HG02852 (cell line): ENCODE measurements at regions not wholly inside any gene's neighbourhood (a gene's known extent, or its start where the extent isn't known, plus 50 kb on each side); places are given as distances from the start of the nearest gene placed in this dataset.

Source experiments
- ATAC-seq: cut with Tn5 transposase; IDR thresholded peaks from one replicate; pipeline ENCODE4 v1.9.1; 2021; ENCODE audit warnings: mild to moderate bottlenecking, moderate library complexity; ENCODE audit not compliant: unreplicated experiment

DNA sequence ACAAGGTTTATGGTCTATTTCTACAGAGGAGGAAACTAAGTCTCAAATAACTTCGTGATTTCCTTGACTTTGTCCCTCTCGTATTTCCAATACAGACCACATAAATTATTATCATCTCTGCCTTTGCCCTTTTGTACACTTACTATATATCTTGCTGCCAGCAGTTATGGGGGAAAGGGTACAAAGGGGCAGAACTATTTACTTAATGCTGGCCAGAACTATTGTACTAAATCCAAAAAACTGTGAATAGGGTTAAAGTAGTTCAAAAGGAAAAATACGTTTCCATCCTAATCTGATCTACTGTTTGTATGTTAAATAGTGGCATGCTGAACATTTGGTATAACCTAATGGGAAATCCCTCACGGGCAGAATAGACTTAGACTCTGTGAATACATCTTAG, 537.3 kb upstream of the SEMA6D start:
- no peak for ATAC-seq

- ATAC-seq = no peak
Observed at GRCh38 chr15:47182818-47183217, 534.5 kb upstream of the SEMA6D start.

DNA sequence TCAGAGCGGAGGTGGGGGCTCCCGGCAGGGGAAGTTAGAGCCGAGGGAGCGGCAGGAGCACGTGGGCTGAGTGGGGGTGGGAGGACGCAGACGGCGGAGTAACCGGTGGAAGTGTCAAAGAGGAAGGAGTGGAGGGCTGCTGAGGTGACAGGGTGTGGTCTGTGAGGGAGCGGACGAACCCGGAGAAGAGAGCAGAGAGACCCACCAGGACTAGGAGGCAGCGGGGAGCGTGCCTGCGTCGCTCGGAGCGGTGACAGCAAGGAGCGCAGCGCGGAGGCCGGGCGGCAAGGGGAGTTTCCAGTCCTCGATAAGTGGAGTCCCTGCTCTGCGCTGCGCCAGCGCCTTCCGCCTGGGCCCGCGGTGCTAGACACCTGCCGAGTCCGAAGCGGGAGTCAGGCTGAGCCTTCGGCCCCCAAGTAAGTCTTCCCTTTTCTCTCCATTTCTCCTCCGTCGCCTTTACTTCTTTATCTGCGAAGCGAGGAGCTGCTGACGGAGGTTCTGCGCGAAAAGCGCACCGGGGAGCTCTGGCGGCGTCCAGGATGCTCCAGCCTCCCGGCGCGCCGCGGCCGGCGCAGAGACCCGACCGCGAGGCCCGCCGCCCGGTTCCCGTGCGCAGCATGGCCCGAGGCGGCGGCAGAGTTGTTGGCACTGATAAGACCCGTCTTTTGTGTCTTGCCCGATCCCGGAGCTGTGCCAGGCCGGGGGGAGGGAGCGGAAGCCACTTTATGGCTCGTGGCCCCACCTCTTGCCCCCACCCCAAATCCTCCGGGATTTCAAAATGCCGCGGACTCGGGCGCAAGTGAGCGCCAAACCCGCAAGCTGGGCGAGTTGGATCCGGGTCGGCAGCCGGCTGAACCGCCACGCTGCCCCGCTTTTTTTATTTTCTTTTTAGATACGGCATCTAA, 533.0 kb upstream of the SEMA6D start:
- ATAC-seq = no peak

GRCh38 chr15:47184908-47185801, 532.1 kb upstream of the SEMA6D start:
- ATAC-seq = no peak

DNA sequence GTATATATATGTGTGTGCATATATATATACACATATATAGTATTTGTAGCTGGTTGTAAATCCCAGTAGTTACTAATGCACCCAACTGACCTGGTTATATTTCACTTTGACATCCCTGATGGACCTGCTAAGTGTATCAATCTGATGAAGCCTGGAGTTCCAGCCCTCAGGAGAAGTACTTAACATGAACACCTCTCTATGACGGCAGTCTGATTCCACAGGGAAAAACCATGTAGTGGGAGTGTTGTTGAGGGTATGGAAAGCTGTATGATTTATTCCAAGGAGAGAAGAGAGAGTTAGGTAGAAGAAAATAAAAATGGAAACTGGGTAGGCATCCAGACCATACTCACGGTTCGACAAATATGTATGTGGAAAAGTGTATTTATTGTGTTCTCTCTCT, 531.2 kb upstream of the SEMA6D start:
- no peak for ATAC-seq

DNA sequence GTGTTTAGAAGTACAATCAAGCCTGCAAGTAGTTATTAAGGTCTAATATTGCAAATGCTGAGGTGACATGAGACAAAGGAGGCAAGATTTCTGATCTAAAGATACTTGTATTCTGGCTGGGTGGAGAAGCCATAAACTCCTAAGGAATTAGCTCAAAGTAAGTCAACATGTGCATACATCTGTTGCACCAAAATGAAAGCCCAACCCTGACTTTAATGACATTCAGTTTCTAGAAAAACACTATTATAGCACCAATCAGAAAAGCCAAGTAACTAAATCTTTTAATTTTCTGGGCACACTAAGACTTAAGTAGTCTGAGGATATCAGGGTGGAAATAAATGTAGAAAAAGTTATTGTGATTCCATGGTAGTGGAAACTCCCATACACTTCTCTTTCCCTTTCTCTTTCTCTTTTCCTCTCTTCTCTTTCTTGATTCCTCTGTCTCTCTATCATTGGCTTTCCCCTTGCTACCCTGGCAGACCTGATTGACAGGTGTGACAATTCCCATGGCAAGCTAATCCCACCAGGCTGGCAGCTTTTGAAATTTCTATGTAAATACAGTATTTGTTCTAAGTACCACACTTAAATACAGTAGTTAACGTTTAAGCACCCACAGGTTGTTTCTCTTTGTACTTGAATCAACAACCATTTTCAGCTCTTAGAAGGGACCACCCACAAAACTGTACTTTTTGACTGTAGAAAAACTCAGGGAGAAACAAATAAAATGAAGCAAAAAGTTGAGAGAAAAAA, 528.4 kb upstream of the SEMA6D start:
- no peak for ATAC-seq

GRCh38 chr15:47194718-47195117, 522.6 kb upstream of the SEMA6D start:
- ATAC-seq = no peak

- ATAC-seq = peak; percentile 98
Observed at GRCh38 chr15:47196048-47196447, 521.3 kb upstream of the SEMA6D start.

DNA sequence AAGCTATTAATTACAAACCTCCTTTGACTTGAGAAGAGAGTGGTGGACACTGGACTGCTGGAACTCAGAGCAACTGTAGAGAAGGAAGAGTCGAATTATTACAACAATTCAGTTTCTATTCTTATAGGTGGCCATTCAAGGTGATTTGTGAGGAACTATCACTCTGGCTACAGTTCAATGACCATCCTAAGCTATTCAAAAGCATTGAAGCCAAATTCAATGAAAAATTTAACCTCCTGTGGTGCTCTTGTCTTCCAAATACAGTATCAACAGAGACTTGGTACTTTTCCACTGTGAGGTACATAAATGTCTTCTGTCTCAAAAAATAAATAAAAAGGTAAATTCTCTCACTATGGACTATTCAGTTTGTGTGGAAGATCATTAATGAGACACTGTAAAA, 513.3 kb upstream of the SEMA6D start:
- no peak for ATAC-seq

DNA sequence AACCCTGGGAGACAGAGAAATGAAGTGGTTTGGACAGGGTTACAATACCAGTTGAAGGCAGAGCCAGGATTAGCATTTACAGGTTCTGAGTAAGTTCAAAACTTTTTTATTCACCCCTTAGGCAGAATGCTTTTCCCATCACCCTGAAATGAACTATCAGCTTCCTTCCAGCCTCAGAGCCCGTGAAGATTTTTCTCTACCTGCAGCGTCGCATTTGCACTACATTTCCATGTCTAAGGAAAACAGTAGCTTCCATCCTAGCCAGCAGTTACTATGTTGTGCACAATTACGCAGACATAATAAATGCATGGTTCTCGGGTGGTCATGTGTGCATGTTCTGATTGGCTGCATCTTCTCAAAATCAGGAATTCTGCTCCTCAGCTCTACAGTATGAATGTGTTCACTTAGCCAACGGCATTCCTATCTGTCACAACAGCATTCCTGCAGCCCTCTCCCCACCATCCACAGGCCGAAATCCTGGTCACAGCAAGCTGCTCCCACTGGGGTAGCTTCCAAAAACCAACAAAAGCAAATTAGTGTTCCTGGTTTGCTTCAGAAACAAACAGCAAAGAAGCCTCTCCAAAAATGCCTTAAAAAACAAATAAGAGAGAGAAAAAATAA, 510.8 kb upstream of the SEMA6D start:
- no peak for ATAC-seq

- no peak for ATAC-seq
Observed at GRCh38 chr15:47209591-47209990, 507.7 kb upstream of the SEMA6D start.

DNA sequence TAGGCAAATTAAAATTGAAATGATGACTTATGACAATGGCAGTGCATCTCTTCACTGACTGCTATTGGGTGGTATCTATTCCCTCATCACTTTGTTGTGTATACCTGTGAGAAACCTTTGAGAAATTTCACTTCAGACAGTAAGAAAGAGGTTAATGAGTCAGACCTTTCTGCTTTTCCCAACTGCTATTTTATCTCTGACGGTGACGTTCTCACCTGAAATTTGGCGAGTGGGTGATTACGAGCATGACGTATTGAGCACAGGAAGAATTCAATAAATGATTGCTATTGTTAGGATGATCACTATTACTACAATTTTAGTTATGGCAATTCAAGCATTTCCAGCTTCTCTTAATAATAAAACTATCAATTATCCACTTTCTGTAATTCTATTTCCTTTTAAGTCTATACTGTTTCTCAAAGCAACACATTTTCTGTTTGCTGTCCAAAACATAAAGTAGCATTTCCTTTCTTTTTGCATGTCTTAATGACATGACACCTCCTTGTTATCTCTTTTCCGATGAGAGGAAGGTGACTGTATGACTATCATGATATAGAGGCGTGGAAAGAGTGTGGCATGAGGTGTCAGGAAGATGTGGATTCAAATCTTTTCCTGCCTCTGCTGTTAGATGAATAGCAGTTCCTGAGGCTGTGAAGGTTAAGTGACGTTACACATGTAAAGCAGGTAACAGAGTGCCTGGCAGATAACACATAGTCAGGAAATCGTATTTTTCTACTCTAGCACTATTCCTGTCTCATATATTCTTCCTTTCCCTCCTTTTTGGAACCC, 504.9 kb upstream of the SEMA6D start:
- ATAC-seq = no peak

- no peak for ATAC-seq
Observed at GRCh38 chr15:47213883-47214282, 503.4 kb upstream of the SEMA6D start.

DNA sequence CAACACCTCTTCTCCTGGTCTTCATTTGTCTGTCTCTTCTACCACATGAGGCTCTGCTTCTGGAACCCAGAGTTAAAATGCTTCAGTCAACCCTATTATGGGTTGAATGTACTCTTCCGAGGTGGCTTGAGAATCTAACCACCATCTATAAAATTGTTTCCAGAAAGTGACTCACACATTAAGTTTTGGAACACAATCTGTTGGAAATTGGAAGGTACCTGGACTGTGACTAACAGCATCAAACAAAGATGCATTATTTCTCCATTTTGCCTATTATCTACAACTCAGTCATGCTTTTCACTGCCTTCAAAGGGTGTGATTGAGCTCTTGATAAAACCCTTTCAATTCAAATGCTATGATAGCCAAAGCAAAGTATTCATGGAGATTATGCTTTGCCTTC, 499.0 kb upstream of the SEMA6D start:
- ATAC-seq = no peak

DNA sequence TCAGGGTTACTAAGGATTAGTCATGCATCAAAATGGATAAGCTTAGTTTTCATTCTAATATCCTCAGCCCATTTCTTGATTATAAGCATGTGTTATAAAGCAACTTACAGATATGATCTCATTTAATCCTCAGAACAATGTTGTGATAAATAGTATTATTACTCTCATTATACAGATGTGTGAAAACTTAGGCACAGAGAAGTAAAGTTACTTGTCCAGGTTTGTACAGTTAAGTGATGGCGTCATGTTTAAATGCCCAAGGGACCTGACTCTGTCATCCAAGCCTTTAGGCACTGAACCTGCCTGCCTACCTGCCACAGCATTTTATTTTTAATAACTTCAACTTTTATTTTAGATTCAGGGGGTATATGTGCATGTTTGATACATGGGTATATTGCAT, 472.9 kb upstream of the SEMA6D start:
- no peak for ATAC-seq

- no peak for ATAC-seq
Observed at GRCh38 chr15:47246317-47246716, 471.0 kb upstream of the SEMA6D start.

GRCh38 chr15:47258521-47258920, 458.8 kb upstream of the SEMA6D start:
- ATAC-seq = no peak

DNA sequence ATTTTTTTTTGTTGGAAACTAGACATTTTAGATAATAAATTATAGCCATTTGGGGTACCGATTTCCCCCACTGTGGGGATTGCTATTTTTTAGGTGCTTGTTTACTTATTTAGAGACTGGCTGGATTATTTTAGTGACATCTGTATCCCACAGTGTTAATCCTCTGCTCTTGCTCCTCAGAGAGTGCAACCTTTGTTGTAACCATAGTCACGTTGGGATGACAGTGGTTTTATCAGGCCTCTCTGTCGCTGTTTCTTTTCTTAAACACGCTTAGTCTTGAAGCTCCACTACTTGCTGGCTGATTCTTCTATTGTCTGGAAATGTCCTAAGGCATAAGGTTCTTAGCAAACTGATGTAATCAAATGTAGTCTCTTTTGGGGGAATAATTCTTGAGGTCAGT, 451.6 kb upstream of the SEMA6D start:
- ATAC-seq = no peak

DNA sequence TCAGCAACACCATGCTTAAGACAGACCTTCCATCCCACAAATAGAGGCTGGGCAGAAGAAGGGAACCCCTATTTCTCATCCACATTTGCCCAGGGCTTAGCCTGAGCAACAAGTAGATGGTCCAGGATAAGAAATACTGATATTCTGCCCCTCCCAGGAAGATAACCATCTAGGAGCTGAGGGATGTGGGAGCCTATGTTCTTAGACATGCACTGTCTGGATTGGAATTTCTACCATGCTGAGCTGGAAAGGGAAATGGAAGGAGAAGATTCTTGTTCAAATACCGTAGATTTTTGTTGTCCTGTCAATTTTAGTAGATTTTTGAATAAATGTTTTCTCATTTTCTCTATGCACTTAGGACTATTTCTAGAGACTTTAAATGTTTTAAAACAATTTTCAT, 450.7 kb upstream of the SEMA6D start:
- ATAC-seq = no peak

DNA sequence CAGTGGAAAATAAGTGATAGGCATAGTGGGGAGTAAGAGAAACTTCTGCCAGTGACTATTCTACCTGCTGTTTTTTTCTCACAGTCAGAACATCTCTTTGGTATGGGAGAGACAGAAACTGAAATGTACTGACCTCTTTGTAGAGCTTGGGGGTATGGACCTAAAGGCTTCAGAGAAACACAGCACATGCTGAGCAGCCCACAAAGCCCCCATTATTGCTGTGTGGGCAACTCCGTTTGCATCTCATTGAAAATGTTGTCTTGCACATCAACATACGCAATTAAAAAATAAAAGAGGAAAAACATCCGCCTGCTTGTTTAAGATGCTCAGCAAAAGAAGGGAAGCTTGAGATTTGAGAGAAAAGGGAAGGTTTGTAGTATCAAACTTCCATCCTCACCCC, 443.4 kb upstream of the SEMA6D start:
- ATAC-seq = no peak
